DND-41 (cell line): ENCODE measurements at regions not wholly inside any gene's neighbourhood (a gene's known extent, or its start where the extent isn't known, plus 50 kb on each side); places are given as distances from the start of the nearest gene placed in this dataset.

ENCODE experiments used
- CTCF ChIP-seq: IDR thresholded peaks from 2 replicates; pipeline ENCODE4 v1.5.1; 2012; ENCODE audit warnings: borderline replicate concordance, low read length, moderate library complexity, mild to moderate bottlenecking; ENCODE audit not compliant: poor library complexity, severe bottlenecking; ENCODE audit errors: extremely low read depth
- EZH2 ChIP-seq: IDR thresholded peaks from 3 replicates; pipeline ENCODE4 v1.6.1; 2012; ENCODE audit warnings: borderline replicate concordance, low read depth, mild to moderate bottlenecking, moderate library complexity, low read length, inconsistent platforms; ENCODE audit not compliant: severe bottlenecking

DNA sequence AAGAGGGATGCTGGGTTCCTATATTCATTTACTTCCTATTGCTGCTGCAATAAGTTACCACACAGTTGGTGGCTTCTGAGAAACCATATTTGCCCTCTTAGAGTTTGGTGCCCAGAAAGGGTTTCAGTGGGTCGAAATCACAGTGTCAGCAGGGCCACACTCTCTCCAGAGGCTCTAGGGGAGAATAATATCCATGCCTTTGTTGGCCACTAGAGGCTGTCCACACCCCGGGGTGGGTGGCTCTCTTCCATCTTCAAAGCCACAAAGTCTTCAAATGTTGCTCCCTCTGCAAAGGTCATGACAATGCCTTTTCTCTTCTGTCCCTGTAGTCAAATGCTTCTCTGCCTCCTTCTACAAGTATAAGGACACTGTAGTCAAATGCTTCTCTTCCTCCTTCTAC is 989.4 kb downstream of the CCSER2 start:
- TF ChIP-seq CTCF (peak; percentile 28), EZH2 (no peak)
